Activated B cell treated with CpG ODN at 0.5 μM for 24 hours (primary cell): ENCODE measurements at regions not wholly inside any gene's neighbourhood (a gene's known extent, or its start where the extent isn't known, plus 50 kb on each side); places are given as distances from the start of the nearest gene placed in this dataset.

ENCODE experiments used
- ATAC-seq: fragments of 200-7000 bp; cut with Tn5 transposase; one replicate; pipeline ENCODE4 v1.10.0; 2021; ENCODE audit warnings: low read depth, mild to moderate bottlenecking, moderate library complexity
- CTCF ChIA-PET: fragments of 350-600 bp; sonication (Branson Sonifier 250); formaldehyde crosslinking; loops from one replicate; lab custom pipeline; 2021; ENCODE audit warnings: antibody characterized with exemption; lab: Charles Lee
- POLR2A ChIA-PET: fragments of 350-600 bp; sonication (Branson Sonifier 250); formaldehyde crosslinking; loops from one replicate; lab custom pipeline; 2021; ENCODE audit warnings: antibody characterized with exemption; lab: Charles Lee
- DNase-seq: peaks from one replicate; pipeline ENCODE4 v3.0.0; 2022
- H3K27ac Mint-ChIP-seq: one replicate; pipeline ENCODE4 v1.8.0; 2020; ENCODE audit warnings: mixed read lengths
- H3K27me3 Mint-ChIP-seq: one replicate; pipeline ENCODE4 v1.8.0; 2021; ENCODE audit warnings: mixed read lengths
- H3K36me3 Mint-ChIP-seq: one replicate; pipeline ENCODE4 v1.8.0; 2021; ENCODE audit warnings: low read depth, mixed read lengths
- H3K4me1 Mint-ChIP-seq: one replicate; pipeline ENCODE4 v1.8.0; 2021; ENCODE audit warnings: mixed read lengths
- H3K4me3 Mint-ChIP-seq: one replicate; pipeline ENCODE4 v1.8.0; 2020; ENCODE audit warnings: mild to moderate bottlenecking, mixed read lengths
- H3K9me3 Mint-ChIP-seq: one replicate; pipeline ENCODE4 v1.8.0; 2020; ENCODE audit warnings: mixed read lengths
- intact Hi-C: fragments of 100-400 bp; cut with micrococcal nuclease; formaldehyde crosslinking; loops from one replicate; pipeline ENCODE4 v1.15.1; 2024
- TF ChIP-seq, protein P1 (sequence below): fragments of 200-600 bp; IDR thresholded peaks from one replicate; pipeline ENCODE4 v1.8.0; 2022; ENCODE audit warnings: antibody characterized with exemption, mild to moderate bottlenecking

DNA sequence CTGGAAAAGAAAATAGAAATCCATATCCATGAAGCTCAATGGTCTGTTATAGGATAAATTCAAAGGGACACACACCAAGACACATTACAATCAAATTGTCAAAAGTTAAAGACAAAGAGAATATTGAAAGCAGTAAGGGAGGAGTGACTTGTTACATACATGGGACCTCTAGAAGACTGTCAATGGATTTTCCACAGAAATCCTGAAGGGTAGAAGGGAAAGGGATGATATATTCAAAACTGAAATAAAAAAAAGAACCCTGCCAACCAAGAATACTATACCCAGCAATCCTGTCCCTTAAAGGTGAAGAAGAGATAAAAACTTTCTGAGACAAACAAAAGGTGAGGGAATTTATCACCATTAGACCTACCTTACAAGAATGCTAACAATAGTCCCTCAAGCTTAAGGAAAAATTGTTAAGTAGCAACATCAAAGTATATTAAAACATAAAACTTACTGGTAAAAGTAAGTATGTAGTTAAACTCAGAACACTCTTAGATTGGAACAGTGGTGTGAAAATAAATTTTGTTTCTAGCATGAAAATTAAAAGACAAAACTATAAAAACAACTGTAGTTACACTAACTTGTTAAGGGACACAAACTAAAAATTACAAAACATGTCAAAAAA lies 103.2 kb upstream of the APP start:
- CTCF ChIA-PET, result no interaction called here
- intact Hi-C loops, result no loop called here
- Mint-ChIP-seq H3K27me3 (no peaks in the 10 kb centered on the region), H3K9me3 (peaks cover 27% of the 10 kb centered on the region), H3K4me1 (no peaks in the 10 kb centered on the region), H3K36me3 (no peaks in the 10 kb centered on the region), H3K27ac (no peak overlapping the region), H3K4me3 (no peak overlapping the region)
- TF ChIP-seq, protein P1, sequence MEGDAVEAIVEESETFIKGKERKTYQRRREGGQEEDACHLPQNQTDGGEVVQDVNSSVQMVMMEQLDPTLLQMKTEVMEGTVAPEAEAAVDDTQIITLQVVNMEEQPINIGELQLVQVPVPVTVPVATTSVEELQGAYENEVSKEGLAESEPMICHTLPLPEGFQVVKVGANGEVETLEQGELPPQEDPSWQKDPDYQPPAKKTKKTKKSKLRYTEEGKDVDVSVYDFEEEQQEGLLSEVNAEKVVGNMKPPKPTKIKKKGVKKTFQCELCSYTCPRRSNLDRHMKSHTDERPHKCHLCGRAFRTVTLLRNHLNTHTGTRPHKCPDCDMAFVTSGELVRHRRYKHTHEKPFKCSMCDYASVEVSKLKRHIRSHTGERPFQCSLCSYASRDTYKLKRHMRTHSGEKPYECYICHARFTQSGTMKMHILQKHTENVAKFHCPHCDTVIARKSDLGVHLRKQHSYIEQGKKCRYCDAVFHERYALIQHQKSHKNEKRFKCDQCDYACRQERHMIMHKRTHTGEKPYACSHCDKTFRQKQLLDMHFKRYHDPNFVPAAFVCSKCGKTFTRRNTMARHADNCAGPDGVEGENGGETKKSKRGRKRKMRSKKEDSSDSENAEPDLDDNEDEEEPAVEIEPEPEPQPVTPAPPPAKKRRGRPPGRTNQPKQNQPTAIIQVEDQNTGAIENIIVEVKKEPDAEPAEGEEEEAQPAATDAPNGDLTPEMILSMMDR, result no peak
- ATAC-seq (no peak), DNase-seq (no peak)
- POLR2A ChIA-PET, result no interaction called here

DNA sequence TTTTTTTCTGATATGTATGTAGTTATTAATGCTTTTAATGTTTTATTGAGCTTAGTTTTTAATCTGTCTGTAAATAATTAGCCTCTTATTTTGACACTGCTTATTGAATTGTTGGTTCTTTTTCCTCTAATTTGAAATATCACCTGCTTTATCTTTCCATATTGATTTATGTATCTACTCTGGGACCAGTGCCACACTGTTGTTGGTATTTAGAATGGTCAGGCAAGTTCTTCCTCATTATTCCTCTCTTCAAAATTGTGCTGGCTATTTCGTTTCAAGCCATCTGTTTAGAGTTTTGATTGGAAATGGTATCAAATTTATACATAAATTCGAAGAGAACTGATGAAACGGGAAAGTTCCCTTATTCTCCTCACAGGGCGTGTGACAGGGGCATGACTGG lies 96.8 kb upstream of the APP start:
- DNase-seq, result no peak
- H3K9me3 Mint-ChIP-seq, result peaks cover 9% of the 10 kb centered on the region
- H3K36me3 Mint-ChIP-seq, result no peaks in the 10 kb centered on the region
- TF ChIP-seq, protein P1, result no peak
- no peak overlapping the region for H3K4me3 Mint-ChIP-seq
- H3K27ac Mint-ChIP-seq, result no peak overlapping the region
- POLR2A ChIA-PET, result no interaction called here
- H3K4me1 Mint-ChIP-seq, result no peaks in the 10 kb centered on the region
- no peak for ATAC-seq
- intact Hi-C loops, result no loop called here
- H3K27me3 Mint-ChIP-seq, result no peaks in the 10 kb centered on the region
- CTCF ChIA-PET, result no interaction called here

DNA sequence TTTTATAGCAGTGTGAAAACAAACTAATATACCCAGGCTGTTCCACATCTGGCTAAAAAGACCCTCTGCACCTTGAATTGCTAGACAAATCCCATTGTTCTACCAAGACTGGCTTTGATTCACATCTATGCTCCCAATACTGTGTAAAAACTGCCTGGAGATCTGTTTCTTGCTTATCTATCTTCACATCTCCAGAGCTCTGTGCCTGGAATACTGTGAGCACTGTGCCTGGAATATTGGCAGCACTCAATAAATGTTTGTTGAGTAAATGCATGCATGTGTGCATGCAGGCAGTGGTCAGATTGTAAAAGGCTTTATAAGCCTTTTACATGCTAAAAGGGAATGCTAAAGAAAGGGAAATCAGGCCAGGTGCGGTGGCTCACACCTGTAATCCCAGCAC lies 75.5 kb upstream of the APP start:
- no peak overlapping the region for H3K4me3 Mint-ChIP-seq
- H3K9me3 Mint-ChIP-seq, result no peaks in the 10 kb centered on the region
- H3K27me3 Mint-ChIP-seq, result no peaks in the 10 kb centered on the region
- no peak for ATAC-seq
- intact Hi-C loops, result no loop called here
- ChIA-PET CTCF (no interaction called here), POLR2A (no interaction called here)
- no peak overlapping the region for H3K27ac Mint-ChIP-seq
- no peak for DNase-seq
- H3K4me1 Mint-ChIP-seq, result no peaks in the 10 kb centered on the region
- TF ChIP-seq, protein P1, result no peak
- H3K36me3 Mint-ChIP-seq, result no peaks in the 10 kb centered on the region

DNA sequence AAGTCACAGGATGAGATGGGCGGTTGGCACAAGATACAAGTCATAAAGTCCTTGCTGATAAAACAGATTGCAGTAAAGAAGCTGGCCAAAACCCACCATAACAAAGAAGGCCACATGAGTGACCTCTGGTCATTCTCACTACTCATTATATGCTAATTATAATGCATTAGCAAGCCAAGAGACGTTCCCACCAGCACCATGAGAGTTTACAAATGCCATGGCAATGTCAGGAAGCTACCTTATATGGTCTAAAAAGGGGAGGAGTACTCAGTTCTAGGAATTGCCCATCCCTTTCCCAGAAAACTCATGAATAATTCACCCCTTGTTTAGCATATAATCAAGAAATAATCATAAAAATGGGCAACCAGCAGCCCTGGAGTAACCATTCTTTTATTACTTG lies 74.9 kb upstream of the APP start:
- ATAC-seq, result no peak
- Mint-ChIP-seq H3K4me3 (no peak overlapping the region), H3K27me3 (no peaks in the 10 kb centered on the region), H3K36me3 (no peaks in the 10 kb centered on the region), H3K27ac (no peak overlapping the region), H3K9me3 (no peaks in the 10 kb centered on the region), H3K4me1 (no peaks in the 10 kb centered on the region)
- ChIA-PET CTCF (no interaction called here), POLR2A (no interaction called here)
- intact Hi-C loops, result no loop called here
- DNase-seq, result no peak
- TF ChIP-seq, protein P1, result no peak

DNA sequence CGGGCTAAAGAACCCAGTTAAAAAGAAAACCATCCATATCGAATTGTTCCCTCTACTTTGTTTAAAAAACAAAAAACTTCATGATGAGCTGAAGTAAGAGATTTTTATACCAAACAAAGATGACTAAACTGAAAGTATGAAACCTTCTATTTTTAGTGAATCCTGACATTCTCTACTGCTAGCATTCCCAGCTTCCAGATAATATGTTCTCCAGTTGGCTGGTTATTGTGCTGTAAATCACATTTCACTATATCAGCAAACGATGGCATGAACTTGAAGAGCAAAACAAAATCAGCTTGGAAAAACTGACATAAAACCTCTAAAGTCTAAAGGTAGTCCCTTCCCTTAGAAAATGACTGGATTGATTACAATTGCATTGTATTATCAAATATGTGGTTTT lies 68.1 kb upstream of the APP start:
- intact Hi-C loops, result no loop called here
- TF ChIP-seq, protein P1, result no peak
- ChIA-PET POLR2A (no interaction called here), CTCF (no interaction called here)
- ATAC-seq (no peak), DNase-seq (no peak)
- Mint-ChIP-seq H3K4me3 (no peak overlapping the region), H3K27ac (no peak overlapping the region), H3K9me3 (no peaks in the 10 kb centered on the region), H3K36me3 (no peaks in the 10 kb centered on the region), H3K27me3 (no peaks in the 10 kb centered on the region), H3K4me1 (no peaks in the 10 kb centered on the region)
